ENCODE measurements at regions not wholly inside any gene's neighbourhood (a gene's known extent, or its start where the extent isn't known, plus 50 kb on each side); places are given as distances from the start of the nearest gene placed in this dataset.

- WGBS, 3 donors, result 74 to 85% (median 74%) methylated on average over 5 of the region's 5 CpGs
- intact Hi-C loops (cut with DNase I), result no loop called here
- Histone ChIP-seq H3K9me3 (no peaks in the 10 kb centered on the region), H3K4me3 (no peak overlapping the region), H3K36me3 (no peaks in the 10 kb centered on the region), H3K4me1 (ENCODE audit: insufficient read depth) (no peaks in the 10 kb centered on the region), H3K27me3 (no peaks in the 10 kb centered on the region), H3K27ac (no peak overlapping the region)
- DNase-seq, result no peak
- TF ChIP-seq CTCF (IDR thresholded peaks at IDR 0.05), result no peak
Observed at GRCh38 chr7:41274179-41274578, 428.7 kb downstream of the INHBA start.

GRCh38 chr7:41272664-41273063 lies 430.2 kb downstream of the INHBA start:
- H3K36me3 ChIP-seq, result no peaks in the 10 kb centered on the region
- H3K4me3 ChIP-seq, result no peak overlapping the region
- no peaks in the 10 kb centered on the region for H3K27me3 ChIP-seq
- 86 to 94% (median 93%) methylated on average over 5 of the region's 5 CpGs for WGBS, 3 donors
- no peak for DNase-seq
- no peaks in the 10 kb centered on the region for H3K9me3 ChIP-seq
- TF ChIP-seq EP300 (IDR thresholded peaks at IDR 0.05) (no peak), CTCF (IDR thresholded peaks at IDR 0.05) (no peak), POLR2A (IDR thresholded peaks at IDR 0.05) (no peak)
- H3K27ac ChIP-seq, result no peak overlapping the region
- no peaks in the 10 kb centered on the region for H3K4me1 ChIP-seq (ENCODE audit: insufficient read depth)
- intact Hi-C loops (cut with DNase I), result no loop called here

- no peak for TF ChIP-seq POLR2A (IDR thresholded peaks at IDR 0.05)
- TF ChIP-seq EP300 (IDR thresholded peaks at IDR 0.05), result no peak
- no peak for TF ChIP-seq CTCF (IDR thresholded peaks at IDR 0.05)
- no peak overlapping the region for H3K27ac ChIP-seq
- no peak for DNase-seq
- no peak overlapping the region for H3K4me3 ChIP-seq
- no peaks in the 10 kb centered on the region for H3K27me3 ChIP-seq
- WGBS, 3 donors, result 93 to 95% (median 95%) methylated on average over 2 of the region's 2 CpGs
- no peaks in the 10 kb centered on the region for H3K36me3 ChIP-seq
- H3K4me1 ChIP-seq (ENCODE audit: insufficient read depth), result no peaks in the 10 kb centered on the region
- intact Hi-C loops (cut with DNase I), result no loop called here
- no peaks in the 10 kb centered on the region for H3K9me3 ChIP-seq
Observed at GRCh38 chr7:41268878-41269277, 434.0 kb downstream of the INHBA start.

- intact Hi-C loops (cut with DNase I), result no loop called here
- H3K27ac ChIP-seq, result no peak overlapping the region
- H3K4me3 ChIP-seq, result no peak overlapping the region
- whole genome bisulfite sequencing, 3 donors, result 64 to 81% (median 72%) methylated on average over 4 of the region's 4 CpGs
- DNase-seq, result no peak
- H3K4me1 ChIP-seq (ENCODE audit: insufficient read depth), result no peaks in the 10 kb centered on the region
- no peak for TF ChIP-seq POLR2A (IDR thresholded peaks at IDR 0.05)
- TF ChIP-seq CTCF (IDR thresholded peaks at IDR 0.05), result no peak
- no peak for TF ChIP-seq EP300 (IDR thresholded peaks at IDR 0.05)
- no peaks in the 10 kb centered on the region for H3K36me3 ChIP-seq
- no peaks in the 10 kb centered on the region for H3K27me3 ChIP-seq
- no peaks in the 10 kb centered on the region for H3K9me3 ChIP-seq
Observed at GRCh38 chr7:41261080-41261479, 441.8 kb downstream of the INHBA start.

- no peaks in the 10 kb centered on the region for H3K36me3 ChIP-seq
- no peaks in the 10 kb centered on the region for H3K4me1 ChIP-seq (ENCODE audit: insufficient read depth)
- no peak for DNase-seq
- no peaks in the 10 kb centered on the region for H3K27me3 ChIP-seq
- H3K27ac ChIP-seq, result no peak overlapping the region
- 90 to 92% (median 91%) methylated on average over 4 of the region's 4 CpGs for WGBS, 3 donors
- no peaks in the 10 kb centered on the region for H3K9me3 ChIP-seq
- TF ChIP-seq POLR2A (IDR thresholded peaks at IDR 0.05), result no peak
- TF ChIP-seq CTCF (IDR thresholded peaks at IDR 0.05), result no peak
- TF ChIP-seq EP300 (IDR thresholded peaks at IDR 0.05), result no peak
- intact Hi-C loops (cut with DNase I), result no loop called here
- H3K4me3 ChIP-seq, result no peak overlapping the region
Observed at GRCh38 chr7:41257660-41258059, 445.2 kb downstream of the INHBA start.
